Activated CD4-positive, alpha-beta T cell treated with anti-CD3 and anti-CD28 coated beads, Interleukin-2, Interleukin-6, amounts not matched to agents 100 ng/mL and 50 ng/mL, durations not matched to agents 16 hours and 8 hours (primary cell): ENCODE measurements at regions not wholly inside any gene's neighbourhood (a gene's known extent, or its start where the extent isn't known, plus 50 kb on each side); places are given as distances from the start of the nearest gene placed in this dataset.

Experiments
- DNase-seq: peaks from one replicate; pipeline ENCODE4 v3.0.0-alpha.2; 2020

DNA sequence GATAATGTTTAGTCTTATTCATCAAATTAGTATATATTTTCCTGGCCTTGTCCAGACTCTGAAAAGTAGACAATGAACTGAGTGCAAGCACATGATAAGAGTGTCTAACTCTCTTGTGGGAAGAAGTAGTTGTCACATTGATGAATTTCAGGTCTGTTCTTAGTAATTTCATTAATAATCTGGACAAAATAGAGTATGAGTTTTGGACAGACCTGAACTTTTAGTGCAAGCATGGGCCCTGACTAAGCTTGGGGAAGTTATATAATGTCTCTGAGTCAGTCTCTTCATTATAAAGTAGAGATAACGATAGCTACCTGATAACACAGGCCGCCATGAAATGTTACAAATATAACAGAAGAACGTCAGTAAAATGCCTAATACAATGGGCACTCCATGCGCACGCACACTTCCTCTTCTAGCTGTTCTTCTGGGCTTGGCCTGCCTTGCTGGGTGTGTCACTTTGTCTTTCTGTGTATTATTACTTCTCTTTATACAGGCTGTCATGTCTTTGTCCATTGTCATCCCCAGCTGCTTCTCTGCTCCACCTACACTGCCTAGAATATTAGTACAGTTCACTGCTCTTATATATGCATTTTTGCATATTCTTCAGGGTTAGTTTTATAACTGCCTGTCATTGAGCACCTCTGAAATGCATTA is 129.1 kb upstream of the HTR2A start:
- DNase-seq, result no peak

- no peak for DNase-seq
Measured at GRCh38 chr13:47019977-47020376, 123.1 kb upstream of the HTR2A start.

DNA sequence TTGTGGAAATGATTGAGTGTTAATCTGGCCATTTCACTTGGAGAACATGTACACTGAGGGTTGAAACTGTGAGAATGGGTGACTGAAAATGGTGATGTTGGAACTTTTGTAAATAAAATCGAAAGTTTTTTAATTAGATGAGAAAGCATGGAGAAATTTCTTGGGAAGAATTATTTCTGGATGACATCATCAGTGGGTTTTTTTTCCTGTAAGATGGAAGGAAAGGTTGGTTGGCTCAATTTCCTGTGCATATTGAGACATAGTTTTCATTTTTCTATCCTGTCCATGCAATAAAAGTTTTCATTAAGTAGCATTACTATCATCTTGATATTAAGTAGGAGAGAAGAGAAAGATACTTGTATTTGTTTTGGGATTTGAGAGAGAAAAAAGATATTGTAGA is 120.6 kb upstream of the HTR2A start:
- no peak for DNase-seq

DNA sequence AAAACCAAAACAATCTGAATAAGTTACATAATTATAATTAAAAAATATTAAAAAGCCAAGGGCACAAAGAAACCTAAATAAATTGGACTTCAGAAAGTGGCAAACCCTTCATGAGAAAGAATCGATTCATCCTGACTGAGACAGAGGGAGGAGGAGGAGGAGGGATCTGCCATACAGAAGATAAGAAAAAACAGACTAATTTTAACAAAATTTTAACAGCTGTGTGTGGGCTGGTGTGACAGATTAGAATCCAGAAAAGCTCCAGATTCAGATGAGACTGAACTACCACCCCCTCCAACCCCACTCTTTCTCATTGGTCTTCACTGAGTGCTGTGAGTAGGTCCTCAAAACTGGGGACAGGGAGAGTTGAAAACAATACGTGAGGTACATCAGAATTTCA is 111.5 kb upstream of the HTR2A start:
- no peak for DNase-seq

DNA sequence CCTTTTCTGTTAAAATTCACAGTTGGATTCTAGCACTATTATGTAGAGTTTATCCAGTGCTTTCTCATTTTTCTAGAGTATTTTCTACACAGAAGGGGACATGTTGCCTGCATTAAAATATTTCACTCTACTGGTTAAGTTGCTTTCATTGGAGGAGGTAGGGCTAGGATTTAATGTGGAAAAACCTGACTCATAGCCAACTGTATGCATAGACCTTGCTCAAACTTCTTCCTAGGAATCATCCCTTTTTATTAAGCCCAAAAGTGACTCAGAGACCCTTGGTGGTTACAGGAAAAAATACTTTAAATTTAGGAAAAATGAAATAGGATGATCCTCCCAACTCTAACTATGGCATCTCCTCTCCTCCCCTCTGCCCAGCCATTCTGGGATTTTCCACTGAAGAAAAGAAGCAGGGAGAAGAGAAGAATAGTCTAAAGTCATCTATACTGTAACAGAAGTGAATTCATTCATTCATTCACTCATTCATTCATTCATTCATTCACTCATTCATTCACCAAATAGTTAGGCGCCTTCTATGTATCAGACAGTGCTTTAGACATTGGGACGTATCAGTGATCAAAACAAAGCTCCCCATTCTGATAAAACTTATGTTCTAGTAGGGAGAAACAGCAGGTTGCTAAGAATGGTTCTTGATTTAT is 109.0 kb upstream of the HTR2A start:
- DNase-seq, result no peak

GRCh38 chr13:47004540-47004939 is 107.7 kb upstream of the HTR2A start:
- no peak for DNase-seq

- no peak for DNase-seq
Measured at GRCh38 chr13:47004027-47004426, 107.2 kb upstream of the HTR2A start.

GRCh38 chr13:47000165-47000564 is 103.3 kb upstream of the HTR2A start:
- no peak for DNase-seq

GRCh38 chr13:46996316-46997030 is 99.6 kb upstream of the HTR2A start:
- no peak for DNase-seq

GRCh38 chr13:46995874-46996273 is 99.0 kb upstream of the HTR2A start:
- no peak for DNase-seq

DNA sequence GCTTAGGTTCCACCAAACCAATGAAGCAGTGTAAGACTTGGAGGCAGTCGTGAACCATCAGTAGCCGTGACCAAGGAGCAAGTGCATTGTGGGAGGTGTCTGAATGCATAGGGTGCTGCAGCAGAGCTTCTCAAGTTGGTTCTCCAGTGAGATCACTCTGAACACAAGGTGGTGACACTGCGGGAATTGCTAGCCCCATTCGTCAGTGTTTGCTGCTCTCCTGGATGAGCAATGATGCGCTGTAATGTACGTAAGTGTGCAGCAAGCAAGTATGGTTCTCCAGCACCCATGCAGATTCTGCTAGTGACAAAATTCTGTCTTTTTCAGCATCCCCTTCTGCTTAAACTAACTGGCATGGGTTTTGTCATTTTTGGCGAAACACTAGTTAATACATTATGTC is 97.6 kb upstream of the HTR2A start:
- DNase-seq, result no peak

- DNase-seq, result no peak
Measured at GRCh38 chr13:46992383-46992952, 95.6 kb upstream of the HTR2A start.

DNA sequence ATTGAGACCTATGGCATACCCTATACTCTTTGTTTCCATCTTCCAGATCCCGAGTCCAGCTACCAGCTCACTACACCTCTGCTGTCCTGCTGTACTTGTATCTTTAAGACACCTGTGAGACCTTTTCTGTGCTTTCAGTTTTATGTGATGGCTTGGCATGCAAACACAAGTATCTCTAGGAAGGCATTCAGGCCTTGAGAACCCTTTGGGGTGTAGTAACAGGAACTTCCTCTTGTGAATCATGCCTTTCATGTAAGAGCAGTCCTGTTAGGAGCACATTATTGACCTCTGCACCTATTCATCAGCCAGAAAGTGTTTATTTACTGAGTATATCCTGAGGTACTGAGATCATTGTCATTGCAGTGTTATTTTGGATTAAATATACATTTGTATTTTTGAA is 87.0 kb upstream of the HTR2A start:
- no peak for DNase-seq

GRCh38 chr13:46982856-46983582 is 86.2 kb upstream of the HTR2A start:
- peak; percentile 26 for DNase-seq

- no peak for DNase-seq
Measured at GRCh38 chr13:46975173-46975572, 78.3 kb upstream of the HTR2A start.

DNA sequence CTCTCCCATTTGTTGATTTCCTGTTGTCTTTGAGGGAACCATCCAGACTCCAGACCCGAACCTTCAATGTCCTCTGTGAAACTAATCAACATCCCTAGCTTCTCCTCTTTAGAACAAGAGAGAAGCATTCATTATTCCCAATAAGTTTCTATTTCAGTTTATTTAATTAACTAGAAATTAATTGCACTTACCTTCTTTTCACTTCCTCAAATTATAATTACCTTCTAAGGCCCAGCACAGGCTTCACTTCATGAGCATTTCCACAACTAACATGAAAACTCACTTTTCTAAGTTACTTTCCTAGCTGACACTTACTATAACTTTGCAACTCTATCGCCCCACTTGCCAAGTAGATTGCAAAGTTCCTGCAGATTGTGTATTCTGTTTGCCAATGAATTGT is 71.6 kb upstream of the HTR2A start:
- no peak for DNase-seq

- no peak for DNase-seq
Measured at GRCh38 chr13:46964789-46965527, 68.1 kb upstream of the HTR2A start.

GRCh38 chr13:46963904-46964303 is 67.1 kb upstream of the HTR2A start:
- DNase-seq, result no peak

DNA sequence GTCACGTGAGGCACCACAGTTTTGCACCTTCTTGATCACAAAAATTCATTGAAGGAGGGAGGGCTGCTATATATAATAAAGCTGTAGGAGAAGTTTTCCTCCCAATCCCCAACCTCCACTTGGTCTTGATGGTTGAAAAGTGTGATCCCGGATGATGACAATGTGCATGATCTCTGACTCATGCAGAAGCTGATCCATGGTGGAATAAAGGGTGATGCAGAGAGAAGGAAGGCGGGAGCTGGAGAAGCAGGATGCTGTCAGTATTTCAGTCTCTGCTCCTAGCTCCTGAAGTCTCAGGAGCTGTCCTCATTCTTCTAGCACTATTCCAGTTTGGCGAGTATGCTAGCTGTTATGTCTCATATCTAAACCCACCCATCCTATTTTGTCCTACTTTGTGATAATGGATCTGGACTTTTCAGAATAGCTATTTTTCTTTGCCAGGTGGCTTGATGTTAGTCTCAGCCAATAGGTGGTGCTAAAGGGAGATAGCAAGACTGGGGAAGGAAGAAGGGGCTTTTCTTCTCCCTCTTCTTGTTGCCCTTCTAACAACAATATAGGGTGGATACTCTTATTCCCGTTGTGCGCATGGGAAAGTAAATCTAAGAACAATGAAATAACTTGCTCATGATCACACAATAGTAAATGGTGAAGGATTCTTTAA is 65.6 kb upstream of the HTR2A start:
- no peak for DNase-seq

DNA sequence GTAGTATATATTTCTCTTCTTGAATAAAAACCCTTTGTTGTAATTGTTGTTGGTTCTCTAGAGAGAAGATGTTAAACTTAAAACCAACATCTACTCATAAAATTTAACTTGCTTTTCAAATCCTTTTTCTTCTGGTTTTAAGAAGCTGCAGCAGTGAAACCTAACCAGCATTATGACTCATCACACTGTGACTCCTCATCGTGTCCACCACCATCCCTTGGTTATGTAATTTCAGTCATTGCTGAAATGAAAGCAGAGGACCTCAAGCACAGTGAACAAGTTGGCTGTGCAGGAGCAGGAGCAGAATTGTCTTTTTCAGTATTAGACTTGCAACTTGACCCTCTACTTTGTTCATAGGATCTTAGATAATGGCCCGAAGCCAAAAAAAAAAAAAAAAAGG is 64.9 kb upstream of the HTR2A start:
- DNase-seq, result peak; percentile 52

- DNase-seq, result no peak
Measured at GRCh38 chr13:46953941-46954340, 57.1 kb upstream of the HTR2A start.

GRCh38 chr13:46953331-46953730 is 56.5 kb upstream of the HTR2A start:
- DNase-seq, result no peak
